PC-3 (cell line): ENCODE measurements at regions not wholly inside any gene's neighbourhood (a gene's known extent, or its start where the extent isn't known, plus 50 kb on each side); places are given as distances from the start of the nearest gene placed in this dataset.

Experiments
- ATAC-seq: fragments of 200-7000 bp; cut with Tn5 transposase; 2 replicates; pipeline ENCODE4 v1.9.1; 2020; ENCODE audit warnings: mild to moderate bottlenecking, moderate library complexity
- BruUV-seq: library from RNA; stranded (reverse); fragments of 400-500 nt; replicated peaks from 2 replicates; lab custom pipeline; 2021; lab: Mats Ljungman, UMichigan
- CTCF ChIA-PET: fragments of 300-600 bp; sonication (Branson Sonifier 250); formaldehyde crosslinking; loops from one replicate; lab custom pipeline; 2022; ENCODE audit warnings: antibody characterized with exemption; lab: Charles Lee
- POLR2A ChIA-PET: fragments of 300-600 bp; sonication (Branson Sonifier 250); formaldehyde crosslinking; loops from one replicate; lab custom pipeline; 2022; ENCODE audit warnings: antibody characterized with exemption; ENCODE audit not compliant: unreplicated experiment; lab: Charles Lee
- DNase-seq: peaks from one replicate; pipeline ENCODE4 v3.0.0-alpha.2; 2015
- H2AFZ ChIP-seq: fragments of 300-600 bp; sonication (generic); 2 replicates; pipeline ENCODE4 v1.6.0; 2016; ENCODE audit warnings: antibody characterized with exemption, low read length
- H3F3A ChIP-seq: fragments of 300-600 bp; sonication (generic); one replicate; pipeline ENCODE4 v1.6.0; 2017; ENCODE audit warnings: antibody characterized with exemption, low read length, control low read depth, mild to moderate bottlenecking; ENCODE audit not compliant: unreplicated experiment
- H3K27ac ChIP-seq: fragments of 300-600 bp; sonication (generic); 2 replicates; pipeline ENCODE4 v1.5.1; 2016; ENCODE audit warnings: mild to moderate bottlenecking, low read length
- H3K27me3 ChIP-seq: fragments of 300-600 bp; sonication (generic); 2 replicates; pipeline ENCODE4 v1.6.1; 2016; ENCODE audit warnings: low read length, mixed read lengths
- H3K36me3 ChIP-seq: fragments of 300-600 bp; sonication (generic); 2 replicates; pipeline ENCODE4 v1.6.1; 2016; ENCODE audit warnings: low read depth, mixed run types, low read length, mixed read lengths
- H3K4me1 ChIP-seq: fragments of 300-600 bp; sonication (generic); 2 replicates; pipeline ENCODE4 v1.5.1; 2016; ENCODE audit warnings: low read length; ENCODE audit not compliant: insufficient read depth
- H3K4me2 ChIP-seq: fragments of 300-600 bp; sonication (generic); 2 replicates; pipeline ENCODE4 v1.6.0; 2016; ENCODE audit warnings: low read length
- H3K4me3 ChIP-seq: fragments of 300-600 bp; sonication (generic); 2 replicates; pipeline ENCODE4 v1.5.1; 2016; ENCODE audit warnings: mild to moderate bottlenecking, low read length, mixed read lengths
- H3K79me2 ChIP-seq: fragments of 300-600 bp; sonication (generic); 2 replicates; pipeline ENCODE4 v1.6.1; 2017; ENCODE audit warnings: low read length, mixed read lengths
- H3K9ac ChIP-seq: fragments of 300-600 bp; sonication (generic); 2 replicates; pipeline ENCODE4 v1.6.0; 2016; ENCODE audit warnings: mild to moderate bottlenecking, low read length
- H3K9me2 ChIP-seq: fragments of 300-600 bp; sonication (generic); replicated peaks from 2 replicates; pipeline ENCODE4 v1.6.1; 2016; ENCODE audit warnings: mixed run types, low read length, mixed read lengths
- H3K9me3 ChIP-seq: fragments of 300-600 bp; sonication (generic); 2 replicates; pipeline ENCODE4 v1.6.1; 2016; ENCODE audit warnings: low read length, mixed read lengths
- H4K20me1 ChIP-seq: fragments of 300-600 bp; sonication (generic); 2 replicates; pipeline ENCODE4 v1.6.1; 2016; ENCODE audit warnings: low read length, mixed read lengths
- CTCF ChIP-seq: fragments of 300-600 bp; sonication (generic); conservative IDR thresholded peaks from 2 replicates; pipeline ENCODE4 v1.5.1; 2017; ENCODE audit warnings: antibody characterized with exemption, low read depth, mild to moderate bottlenecking, low read length
- EZH2 ChIP-seq: fragments of 300-600 bp; sonication (generic); IDR thresholded peaks from one replicate; pipeline ENCODE4 v1.6.1; 2017; ENCODE audit warnings: antibody characterized with exemption, mild to moderate bottlenecking, low read length; ENCODE audit not compliant: unreplicated experiment
- EZH2phosphoT487 ChIP-seq: fragments of 300-600 bp; sonication (generic); IDR thresholded peaks from 2 replicates; pipeline ENCODE4 v1.6.1; 2018; ENCODE audit warnings: mild to moderate bottlenecking, antibody characterized with exemption, low read length, borderline replicate concordance
- intact Hi-C: fragments of 100-400 bp; cut with micrococcal nuclease; formaldehyde crosslinking; loops from 2 replicates; pipeline ENCODE4 v1.9.0; 2023

GRCh38 chr10:5272065-5272803, 75.6 kb downstream of the AKR1C4 start:
- CTCF ChIA-PET = no interaction called here

DNA sequence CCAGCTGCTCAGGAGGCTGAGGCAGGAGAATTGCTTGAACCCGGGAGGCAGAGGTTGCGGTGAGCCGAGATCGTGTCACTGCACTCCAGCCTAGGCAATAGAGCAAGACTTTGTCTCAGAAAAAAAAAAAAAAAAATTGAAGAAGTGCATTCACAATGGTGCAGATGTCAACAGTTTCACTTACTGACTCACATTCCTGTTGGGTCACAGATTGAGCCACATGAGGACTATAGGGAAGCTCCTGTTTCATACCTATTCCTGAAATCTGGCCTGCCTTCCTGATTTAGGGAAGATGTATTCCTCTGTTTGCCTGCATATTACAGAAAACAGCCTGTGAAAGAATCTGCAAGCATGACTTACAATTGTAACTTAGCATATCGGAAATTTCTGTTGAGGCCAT, 78.2 kb downstream of the AKR1C4 start:
- BruUV-seq = no TSS peak
- no peaks in the 10 kb centered on the region for H3K4me1 ChIP-seq
- ATAC-seq (no peak), DNase-seq (no peak)
- ChIA-PET CTCF (no interaction called here), POLR2A (no interaction called here)
- no peak overlapping the region for H3K27ac ChIP-seq
- no peak overlapping the region for H3K4me2 ChIP-seq
- TF ChIP-seq EZH2 (no peak), CTCF (no peak), EZH2phosphoT487 (no peak)
- no peak overlapping the region for H3K9ac ChIP-seq
- H3K9me2 ChIP-seq = no peaks in the 10 kb centered on the region
- H2AFZ ChIP-seq = no peak overlapping the region
- H3K36me3 ChIP-seq = no peaks in the 10 kb centered on the region
- H3K27me3 ChIP-seq = no peaks in the 10 kb centered on the region
- no peaks in the 10 kb centered on the region for H4K20me1 ChIP-seq
- H3K9me3 ChIP-seq = no peaks in the 10 kb centered on the region
- H3K79me2 ChIP-seq = no peaks in the 10 kb centered on the region
- intact Hi-C loops = no loop called here
- no peak overlapping the region for H3K4me3 ChIP-seq
- no peaks in the 10 kb centered on the region for H3F3A ChIP-seq

More at GRCh38 chr10:5272065-5272803, 75.6 kb downstream of the AKR1C4 start:
- Histone ChIP-seq H3K36me3 (no peaks in the 10 kb centered on the region), H3K9me3 (no peaks in the 10 kb centered on the region), H3F3A (no peaks in the 10 kb centered on the region), H3K27ac (no peak overlapping the region), H2AFZ (no peak overlapping the region), H3K4me3 (no peak overlapping the region), H3K9me2 (no peaks in the 10 kb centered on the region), H3K27me3 (no peaks in the 10 kb centered on the region), H4K20me1 (no peaks in the 10 kb centered on the region), H3K9ac (no peak overlapping the region), H3K79me2 (no peaks in the 10 kb centered on the region), H3K4me1 (peaks cover 7% of the 10 kb centered on the region; the same call in 1 of the 2 replicates), H3K4me2 (no peak overlapping the region)
- no peak for ATAC-seq
- BruUV-seq = no TSS peak
- TF ChIP-seq EZH2 = no peak
- TF ChIP-seq EZH2phosphoT487 = no peak
- no peak for TF ChIP-seq CTCF
- DNase-seq = no peak
- POLR2A ChIA-PET = no interaction called here
- intact Hi-C loops = no loop called here

- no peaks in the 10 kb centered on the region for H3K36me3 ChIP-seq
- intact Hi-C loops = loop anchor here (5.0 kb wide), 3 partner anchors 79 to 264 kb away; no protein-coding TSS in a partner anchor
- DNase-seq (no peak), ATAC-seq (no peak)
- no peaks in the 10 kb centered on the region for H4K20me1 ChIP-seq
- no peaks in the 10 kb centered on the region for H3K9me2 ChIP-seq
- no peaks in the 10 kb centered on the region for H3K4me1 ChIP-seq
- BruUV-seq = no TSS peak
- H2AFZ ChIP-seq = no peak overlapping the region
- no peak overlapping the region for H3K27ac ChIP-seq
- H3K9me3 ChIP-seq = no peaks in the 10 kb centered on the region
- H3K4me3 ChIP-seq = no peak overlapping the region
- TF ChIP-seq EZH2 = no peak
- TF ChIP-seq CTCF = no peak
- TF ChIP-seq EZH2phosphoT487 = no peak
- H3K27me3 ChIP-seq = no peaks in the 10 kb centered on the region
- POLR2A ChIA-PET = no interaction called here
- CTCF ChIA-PET = interaction anchor here (0.7 kb wide), 1 partner anchor 161 kb away, joined by 3 read pairs; no protein-coding TSS in a partner anchor
- H3K4me2 ChIP-seq = no peak overlapping the region
- no peak overlapping the region for H3K9ac ChIP-seq
- no peaks in the 10 kb centered on the region for H3K79me2 ChIP-seq
- H3F3A ChIP-seq = no peaks in the 10 kb centered on the region
These were observed 83.4 kb upstream of the UCN3 start for GRCh38 chr10:5281356-5281755.
